ENCODE measurements at regions not wholly inside any gene's neighbourhood (a gene's known extent, or its start where the extent isn't known, plus 50 kb on each side); places are given as distances from the start of the nearest gene placed in this dataset.

DNA sequence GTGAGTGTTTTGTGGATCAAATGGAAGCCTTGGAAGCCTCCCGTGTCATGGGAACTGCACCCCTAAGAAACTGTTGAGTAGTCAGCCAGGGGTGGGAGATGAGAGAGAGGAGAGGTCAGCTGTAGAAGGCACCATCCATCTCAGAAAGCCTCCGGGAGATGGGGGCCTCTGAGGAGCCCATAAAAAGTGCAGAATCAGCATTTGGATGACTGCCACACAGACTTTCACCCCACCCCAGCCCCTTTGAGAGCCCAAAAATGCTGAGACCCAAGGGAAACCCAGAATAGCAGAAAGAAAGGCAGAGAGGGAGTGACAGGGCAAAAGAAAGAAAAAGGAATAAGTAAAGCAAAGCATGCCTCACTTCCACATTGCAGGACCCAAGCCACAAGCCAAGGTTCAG is 443.1 kb upstream of the ZEB2 start:
- Mint-ChIP-seq H3K4me3 (ENCODE audit: unreplicated experiment) (no peak overlapping the region), H3K4me1 (ENCODE audit: low read depth, unreplicated experiment) (no peaks in the 10 kb centered on the region), H3K27me3 (ENCODE audit: low read depth, unreplicated experiment) (peaks cover 2% of the 10 kb centered on the region), H3K9me3 (ENCODE audit: unreplicated experiment) (peaks cover 16% of the 10 kb centered on the region), H3K27ac (ENCODE audit: unreplicated experiment) (no peak overlapping the region), H3K36me3 (ENCODE audit: low read depth, unreplicated experiment) (peaks cover 2% of the 10 kb centered on the region)
- FAIRE-seq (no peak), DNase-seq (ENCODE audit: low read depth) (no peak)
- Histone ChIP-seq H3K27ac (ENCODE audit: low read depth, low read length) (no peak overlapping the region), H3K4me2 (ENCODE audit: low read length) (no peak overlapping the region), H3K27me3 (ENCODE audit: insufficient read depth, low read length) (no peaks in the 10 kb centered on the region), H4K20me1 (ENCODE audit: insufficient read depth, low read length) (no peaks in the 10 kb centered on the region), H3K9me3 (ENCODE audit: insufficient read depth, low read depth, low read length) (no peaks in the 10 kb centered on the region), H3K9ac (ENCODE audit: low read length) (no peak overlapping the region), H3K4me1 (ENCODE audit: insufficient read depth, low read length) (no peaks in the 10 kb centered on the region), H3K36me3 (ENCODE audit: insufficient read depth, low read length) (no peaks in the 10 kb centered on the region), H3K4me3 (ENCODE audit: insufficient read depth, low read depth, low read length) (no peak overlapping the region), H3K79me2 (ENCODE audit: insufficient read depth, low read length) (no peaks in the 10 kb centered on the region), H2AFZ (ENCODE audit: low read depth, low read length) (no peak overlapping the region)
- TF ChIP-seq CTCF (IDR thresholded peaks at IDR 0.05; ENCODE audit: insufficient read depth, low read depth, low read length) (no peak), EZH2 (IDR thresholded peaks at IDR 0.05; ENCODE audit: insufficient read depth, low read length) (no peak)

- H4K20me1 ChIP-seq (ENCODE audit: insufficient read depth, low read length) = no peaks in the 10 kb centered on the region
- Mint-ChIP-seq H3K27me3 (ENCODE audit: low read depth, unreplicated experiment) (peaks cover 2% of the 10 kb centered on the region), H3K4me3 (ENCODE audit: unreplicated experiment) (no peak overlapping the region), H3K9me3 (ENCODE audit: unreplicated experiment) (peaks cover 3% of the 10 kb centered on the region), H3K4me1 (ENCODE audit: low read depth, unreplicated experiment) (no peaks in the 10 kb centered on the region), H3K27ac (ENCODE audit: unreplicated experiment) (no peak overlapping the region), H3K36me3 (ENCODE audit: low read depth, unreplicated experiment) (no peaks in the 10 kb centered on the region)
- no peak overlapping the region for H3K4me3 ChIP-seq (ENCODE audit: insufficient read depth, low read depth, low read length)
- no peaks in the 10 kb centered on the region for H3K9me3 ChIP-seq (ENCODE audit: insufficient read depth, low read depth, low read length)
- H3K27me3 ChIP-seq (ENCODE audit: insufficient read depth, low read length) = no peaks in the 10 kb centered on the region
- no peak for FAIRE-seq
- no peaks in the 10 kb centered on the region for H3K79me2 ChIP-seq (ENCODE audit: insufficient read depth, low read length)
- H3K4me2 ChIP-seq (ENCODE audit: low read length) = no peak overlapping the region
- no peak overlapping the region for H2AFZ ChIP-seq (ENCODE audit: low read depth, low read length)
- H3K27ac ChIP-seq (ENCODE audit: low read depth, low read length) = no peak overlapping the region
- H3K4me1 ChIP-seq (ENCODE audit: insufficient read depth, low read length) = no peaks in the 10 kb centered on the region
- TF ChIP-seq CTCF (IDR thresholded peaks at IDR 0.05; ENCODE audit: insufficient read depth, low read depth, low read length) = no peak
- no peak for TF ChIP-seq EZH2 (IDR thresholded peaks at IDR 0.05; ENCODE audit: insufficient read depth, low read length)
- DNase-seq (ENCODE audit: low read depth) = no peak
- H3K9ac ChIP-seq (ENCODE audit: low read length) = no peak overlapping the region
- H3K36me3 ChIP-seq (ENCODE audit: insufficient read depth, low read length) = no peaks in the 10 kb centered on the region
These were observed 439.5 kb upstream of the ZEB2 start for GRCh38 chr2:144959416-144959815.

DNA sequence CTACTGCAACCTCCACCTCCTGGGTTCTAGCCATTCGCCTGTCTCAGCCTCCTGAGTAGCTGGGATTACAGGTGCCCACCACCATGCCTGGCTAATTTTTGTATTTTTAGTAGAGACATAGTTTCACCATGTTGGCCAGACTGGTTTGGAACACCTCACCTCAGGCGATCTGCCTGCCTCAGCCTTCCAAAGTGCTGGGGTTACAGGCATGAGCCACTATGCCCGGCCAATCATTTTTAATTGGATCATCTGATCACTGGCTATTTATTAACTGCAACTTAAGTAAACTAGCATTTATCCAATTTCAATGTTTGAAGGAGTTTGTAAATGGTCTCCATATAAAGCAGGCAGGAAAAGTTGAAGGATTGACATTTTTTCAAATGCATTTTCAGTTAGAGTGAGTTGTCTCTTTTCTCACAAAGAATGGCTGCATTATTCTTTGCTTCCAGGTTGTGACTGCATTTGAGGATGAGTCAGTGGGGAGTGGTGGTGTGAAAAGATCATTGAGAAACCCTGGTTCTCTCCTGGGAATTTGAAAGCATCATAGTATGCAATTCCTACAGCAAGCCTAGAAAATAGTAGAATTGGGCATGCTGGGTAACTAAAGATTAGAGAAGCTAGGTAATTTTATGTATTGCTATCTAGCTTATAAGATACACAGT is 431.1 kb upstream of the ZEB2 start:
- DNase-seq (ENCODE audit: low read depth) (peak; percentile 77), FAIRE-seq (peak; percentile 68)
- H3K4me3 ChIP-seq (ENCODE audit: insufficient read depth, low read depth, low read length) = no peak overlapping the region
- Mint-ChIP-seq H3K4me1 (ENCODE audit: low read depth, unreplicated experiment) (no peaks in the 10 kb centered on the region), H3K27ac (ENCODE audit: unreplicated experiment) (peak overlapping the region; percentile 34), H3K36me3 (ENCODE audit: low read depth, unreplicated experiment) (no peaks in the 10 kb centered on the region), H3K4me3 (ENCODE audit: unreplicated experiment) (no peak overlapping the region), H3K27me3 (ENCODE audit: low read depth, unreplicated experiment) (no peaks in the 10 kb centered on the region), H3K9me3 (ENCODE audit: unreplicated experiment) (no peaks in the 10 kb centered on the region)
- H4K20me1 ChIP-seq (ENCODE audit: insufficient read depth, low read length) = no peaks in the 10 kb centered on the region
- H3K27ac ChIP-seq (ENCODE audit: low read depth, low read length) = peak overlapping the region; percentile 36
- no peaks in the 10 kb centered on the region for H3K4me1 ChIP-seq (ENCODE audit: insufficient read depth, low read length)
- no peak for TF ChIP-seq EZH2 (IDR thresholded peaks at IDR 0.05; ENCODE audit: insufficient read depth, low read length)
- H2AFZ ChIP-seq (ENCODE audit: low read depth, low read length) = no peak overlapping the region
- H3K36me3 ChIP-seq (ENCODE audit: insufficient read depth, low read length) = no peaks in the 10 kb centered on the region
- H3K4me2 ChIP-seq (ENCODE audit: low read length) = no peak overlapping the region
- no peak overlapping the region for H3K9ac ChIP-seq (ENCODE audit: low read length)
- no peaks in the 10 kb centered on the region for H3K9me3 ChIP-seq (ENCODE audit: insufficient read depth, low read depth, low read length)
- H3K27me3 ChIP-seq (ENCODE audit: insufficient read depth, low read length) = no peaks in the 10 kb centered on the region
- no peaks in the 10 kb centered on the region for H3K79me2 ChIP-seq (ENCODE audit: insufficient read depth, low read length)

All from astrocyte (in vitro differentiated cells and primary cell).